Tongue (tissue), 1 donor: ENCODE measurements at regions not wholly inside any gene's neighbourhood (a gene's known extent, or its start where the extent isn't known, plus 50 kb on each side); places are given as distances from the start of the nearest gene placed in this dataset.
A peak's percentile ranks its signal among the peaks of the same experiment; 100 is the strongest.

Source experiments
- DNase-seq: peaks from one replicate; pipeline ENCODE4 v3.0.0-alpha.2; 2015

DNA sequence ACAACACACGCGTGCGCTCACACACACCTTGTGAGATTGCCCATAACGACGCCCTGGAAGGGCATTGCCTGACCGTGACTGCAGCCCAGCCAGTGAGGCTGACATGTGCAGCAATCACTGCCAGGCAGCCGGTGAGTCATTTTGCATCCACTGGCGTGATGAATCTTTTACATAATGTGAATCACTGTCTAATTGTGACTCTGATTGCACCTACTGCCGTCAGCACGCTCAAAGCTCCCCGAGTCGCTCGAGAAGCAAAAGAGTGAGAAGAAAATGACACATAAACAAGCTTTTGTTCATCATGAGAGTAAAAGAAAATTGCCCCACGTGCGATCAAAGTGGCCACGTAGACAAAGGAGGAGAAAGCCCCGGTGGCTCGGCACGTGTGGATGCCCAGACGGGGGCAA is 117.4 kb upstream of the PFKP start:
- DNase-seq, result no peak

DNA sequence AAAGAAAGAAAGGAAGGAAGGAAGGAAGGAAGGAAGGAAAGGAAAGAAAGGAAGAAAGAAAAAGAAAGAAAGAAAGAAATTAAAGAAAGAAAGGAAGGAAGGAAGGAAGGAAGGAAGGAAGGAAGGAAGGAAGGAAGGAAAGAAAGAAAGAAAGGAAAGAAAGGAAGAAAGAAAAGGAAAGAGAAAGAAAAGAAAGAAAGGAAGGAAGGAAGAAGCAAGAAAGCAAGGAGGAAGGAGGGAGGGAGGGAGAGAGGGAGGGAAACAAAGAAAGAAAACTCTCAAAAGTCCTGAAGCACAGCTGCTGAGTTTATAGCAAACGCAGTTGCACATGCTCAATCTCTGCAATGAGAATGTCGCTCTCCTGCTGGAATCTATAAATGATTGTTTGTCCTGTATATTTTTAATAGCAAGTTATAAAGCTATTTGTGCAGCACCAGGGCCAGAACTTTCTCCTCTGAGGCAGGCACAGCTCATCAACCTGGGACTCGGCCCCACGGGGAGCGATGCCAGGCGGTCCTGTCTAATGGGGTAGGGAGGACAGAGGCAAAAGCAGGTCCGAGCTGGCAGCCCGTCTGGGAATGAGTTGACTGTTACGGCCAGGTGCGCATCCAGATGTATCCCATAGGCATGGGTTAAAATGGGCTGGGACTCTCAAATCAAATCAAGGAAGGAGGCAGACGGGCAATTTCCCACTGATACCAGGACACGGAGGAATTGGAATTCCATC is 118.0 kb upstream of the PFKP start:
- DNase-seq, result no peak

DNA sequence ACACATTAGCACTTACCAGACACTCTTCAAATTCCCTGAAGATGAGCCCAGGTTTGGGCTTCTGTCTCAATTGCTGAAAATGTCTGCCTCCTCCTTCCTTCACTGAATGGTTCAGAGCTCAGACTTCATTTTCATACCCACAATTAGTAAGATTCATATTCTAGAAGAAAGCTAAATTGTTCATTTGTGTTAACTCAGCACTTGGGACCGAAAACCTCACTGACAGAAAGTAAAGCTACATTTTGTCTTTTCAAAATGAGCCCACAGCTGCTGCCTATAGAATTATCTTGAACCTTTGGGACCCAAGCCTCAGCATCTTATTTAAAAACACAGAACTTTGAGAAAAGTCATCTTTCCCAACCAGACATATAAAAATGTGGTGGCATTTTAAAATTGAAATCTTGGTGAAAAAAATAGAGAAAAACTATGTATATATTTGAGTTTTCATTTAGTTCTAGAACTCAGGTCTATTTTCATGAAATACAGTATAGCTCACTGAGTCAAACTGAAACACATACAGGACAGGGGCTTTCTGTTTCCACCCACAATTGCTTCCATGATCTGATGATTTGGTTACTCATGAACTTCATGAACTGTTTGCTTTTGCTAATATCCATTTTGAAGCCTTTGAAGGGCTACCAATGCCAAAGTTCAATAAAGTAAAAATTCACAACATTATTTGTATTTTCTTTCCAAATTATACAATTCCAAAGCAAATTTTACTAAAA is 119.1 kb upstream of the PFKP start:
- no peak for DNase-seq

DNA sequence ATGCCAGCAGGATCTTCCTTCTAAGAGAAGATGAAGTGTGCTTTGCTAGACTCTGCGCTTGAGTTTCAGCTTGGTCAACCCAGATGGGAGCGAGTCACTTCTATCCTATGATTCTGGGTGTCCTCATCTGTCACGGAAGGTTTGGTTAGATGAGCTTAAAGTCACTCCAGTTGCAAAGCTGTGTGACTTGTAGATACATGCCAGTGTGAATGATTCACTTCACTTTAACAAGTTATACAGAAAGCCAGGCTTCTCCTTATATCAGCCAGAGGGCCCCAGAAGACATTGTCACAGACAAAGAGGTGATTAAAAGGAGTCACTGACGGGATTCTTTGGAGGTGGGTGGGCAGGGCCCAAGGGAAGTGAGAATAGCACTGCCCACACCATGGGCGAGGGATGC is 122.6 kb upstream of the PFKP start:
- no peak for DNase-seq

DNA sequence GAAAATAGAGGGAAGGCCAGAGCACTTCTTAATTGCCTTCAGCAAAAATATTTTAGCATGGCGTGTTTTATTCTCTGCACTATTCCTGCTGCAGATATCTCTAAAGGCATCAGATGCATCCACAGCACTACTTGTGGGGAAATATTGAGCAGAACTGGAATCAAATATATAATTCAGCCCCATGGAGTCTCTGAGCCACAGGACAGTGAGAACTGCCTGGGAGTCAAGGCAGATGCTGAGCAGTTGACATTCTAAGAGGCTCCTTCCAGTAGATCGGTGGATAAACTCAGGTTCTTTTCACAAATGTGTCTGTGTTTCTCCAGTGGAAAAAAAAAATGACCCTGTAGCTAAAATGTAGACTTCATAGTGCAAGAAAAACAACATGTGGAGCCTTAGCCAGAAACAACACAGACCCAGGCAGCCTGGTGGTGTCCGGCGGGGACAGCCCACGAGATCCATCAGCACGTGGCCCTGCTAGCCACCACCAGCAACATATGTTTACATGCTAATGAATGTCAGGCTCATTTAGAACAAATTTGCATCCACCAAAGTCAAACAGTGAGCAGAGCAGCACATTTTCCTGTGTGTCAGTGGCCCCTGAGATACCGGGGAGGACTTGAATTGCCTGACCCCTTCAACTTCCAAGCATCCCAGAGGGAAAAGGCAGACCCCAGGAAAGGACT is 123.3 kb upstream of the PFKP start:
- DNase-seq, result no peak

DNA sequence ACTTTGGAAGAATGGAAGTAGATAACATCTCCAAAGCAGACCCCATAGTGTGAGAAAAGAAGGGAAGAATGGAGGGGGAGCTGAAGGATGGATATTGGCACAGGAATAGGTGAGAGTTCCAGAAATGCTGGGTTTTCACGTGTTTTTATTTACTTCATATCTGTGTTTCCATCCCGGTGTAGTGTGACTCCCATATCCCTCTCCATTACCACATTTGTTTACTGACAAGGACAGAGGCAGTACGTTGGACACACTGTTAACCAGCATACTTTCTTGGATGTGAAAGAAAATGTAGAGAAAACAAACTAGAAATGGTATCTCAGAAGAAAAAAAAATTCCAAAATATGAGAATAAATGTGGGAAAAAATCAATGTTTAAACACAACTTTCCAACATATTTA is 124.4 kb upstream of the PFKP start:
- DNase-seq, result no peak

DNA sequence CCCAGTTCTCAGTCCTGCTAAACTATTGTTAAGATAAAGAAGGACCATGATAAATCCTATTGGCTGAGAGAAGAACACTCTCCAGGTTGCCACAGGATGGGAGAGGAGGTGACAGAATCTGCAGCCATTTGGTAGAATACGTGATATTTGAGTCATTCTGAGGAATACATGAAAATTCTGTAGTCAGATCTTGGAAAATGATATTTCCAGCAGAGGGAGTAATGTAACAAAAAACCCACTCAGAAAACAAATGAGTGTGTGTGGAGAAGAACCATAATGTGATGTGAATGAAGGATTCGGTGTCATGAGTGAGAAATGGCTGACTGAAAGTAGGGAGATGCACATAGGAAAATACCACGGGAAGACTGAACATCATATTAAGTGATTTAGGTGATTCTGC is 128.5 kb upstream of the PFKP start:
- DNase-seq, result no peak

DNA sequence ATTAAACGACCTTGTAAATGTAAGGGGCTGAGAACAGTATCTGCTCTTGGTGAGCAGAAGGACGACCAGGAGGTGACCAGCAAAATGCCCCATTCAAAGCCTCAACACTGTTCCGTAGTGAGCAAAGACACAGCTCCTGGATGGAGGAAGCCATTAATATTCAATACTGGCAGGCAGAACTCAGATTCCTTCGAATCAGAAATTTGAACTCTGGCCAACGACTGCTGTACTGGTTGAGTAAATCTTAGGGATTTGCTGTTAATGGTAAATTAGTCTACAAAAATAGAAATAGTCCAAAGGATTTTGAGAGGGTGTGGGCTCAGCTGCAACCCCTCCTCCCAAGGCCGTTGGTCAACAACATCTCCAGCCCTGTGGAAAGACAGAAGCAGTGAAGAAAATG is 130.5 kb upstream of the PFKP start:
- DNase-seq, result peak; percentile 38

DNA sequence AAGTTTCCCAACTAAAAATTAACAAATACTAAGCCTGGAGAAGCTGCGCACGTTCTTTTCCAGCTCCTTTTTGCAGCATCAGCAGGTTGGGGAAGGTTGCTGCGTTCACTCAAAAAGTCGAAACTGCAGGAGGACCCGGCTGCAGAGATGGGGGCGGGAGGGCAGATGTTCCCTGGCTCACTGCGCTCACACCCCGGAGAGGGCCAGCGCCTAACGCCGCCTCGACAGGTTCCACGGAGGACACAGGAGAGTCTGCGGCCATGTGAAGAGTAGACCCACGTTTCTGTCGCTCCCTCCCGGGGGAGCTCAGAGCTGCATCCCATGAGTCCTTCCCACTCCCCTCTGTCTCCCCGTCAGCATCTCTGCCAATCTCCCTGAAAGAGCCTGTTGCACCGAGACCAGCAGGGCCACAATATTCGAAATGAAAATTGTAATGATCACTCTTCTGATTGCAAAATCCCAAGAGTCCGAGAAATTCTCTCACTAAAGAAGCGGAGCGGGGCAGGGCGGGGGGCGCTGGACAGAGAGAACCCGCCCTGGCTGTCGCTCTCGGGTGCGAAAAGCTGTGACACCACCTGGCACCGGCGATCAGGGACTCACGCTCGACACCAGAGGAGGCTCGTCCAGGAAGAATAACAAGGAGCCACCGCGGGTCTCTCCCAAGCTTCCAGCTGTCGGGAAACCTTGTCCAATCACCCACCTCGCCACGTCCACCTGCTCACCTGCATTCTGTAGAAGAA is 131.5 kb upstream of the PFKP start:
- DNase-seq, result no peak

DNA sequence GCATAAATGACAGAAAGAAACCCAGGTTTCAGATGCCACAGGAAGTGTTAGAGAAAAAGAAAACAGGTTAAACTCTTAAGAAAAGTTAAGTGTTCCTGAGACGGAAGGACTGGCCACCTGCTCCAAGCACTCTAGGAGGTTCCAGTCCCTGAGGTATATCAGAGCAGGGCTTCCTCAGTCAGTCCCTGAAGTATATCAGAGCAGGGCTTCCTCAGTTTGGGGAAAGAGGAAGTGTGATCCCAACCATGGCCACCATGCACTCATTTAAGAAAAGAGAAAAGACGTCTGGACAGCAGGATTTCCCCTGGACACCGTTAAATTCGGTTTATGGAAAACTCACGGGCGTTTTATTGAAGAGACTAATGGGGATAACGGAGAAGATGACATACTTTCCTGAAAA is 133.4 kb upstream of the PFKP start:
- no peak for DNase-seq

DNA sequence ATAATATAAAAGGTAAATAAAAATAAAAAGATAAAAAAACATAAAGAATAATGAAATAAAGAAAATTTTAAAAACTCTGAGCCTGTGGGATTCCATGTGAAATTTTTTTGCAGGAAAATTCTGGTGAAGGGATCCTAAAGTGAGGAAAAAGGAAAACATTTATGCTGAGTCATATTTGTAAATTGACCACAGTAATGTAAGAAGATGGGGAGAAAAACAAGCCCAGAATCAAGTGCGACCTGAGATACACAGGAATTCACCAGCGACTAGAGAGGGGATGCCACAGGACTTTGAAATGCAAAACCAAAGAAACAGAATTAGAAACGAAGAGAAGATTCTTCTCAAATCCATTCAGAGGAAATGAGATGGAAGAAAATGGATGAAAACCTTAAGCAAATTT is 133.8 kb upstream of the PFKP start:
- no peak for DNase-seq

DNA sequence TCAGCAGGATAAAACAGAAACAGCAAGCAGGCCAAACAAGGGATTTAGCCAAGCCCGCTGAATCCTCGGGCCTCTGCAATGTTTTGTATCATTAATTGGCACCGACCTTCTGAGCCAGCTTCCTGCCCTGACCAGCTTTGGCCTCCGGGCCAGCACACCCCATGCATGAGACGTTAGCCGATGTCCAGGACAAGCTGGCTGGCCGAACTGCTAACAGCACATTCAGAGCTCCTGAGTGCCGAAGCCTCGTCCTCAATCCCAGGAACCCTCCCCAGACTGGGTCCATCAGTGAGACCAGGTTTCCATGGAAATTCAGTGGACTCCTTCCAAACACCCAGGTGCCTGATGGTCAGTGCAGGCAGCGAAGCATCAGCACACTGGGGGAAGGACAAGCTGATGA is 134.3 kb upstream of the PFKP start:
- no peak for DNase-seq

DNA sequence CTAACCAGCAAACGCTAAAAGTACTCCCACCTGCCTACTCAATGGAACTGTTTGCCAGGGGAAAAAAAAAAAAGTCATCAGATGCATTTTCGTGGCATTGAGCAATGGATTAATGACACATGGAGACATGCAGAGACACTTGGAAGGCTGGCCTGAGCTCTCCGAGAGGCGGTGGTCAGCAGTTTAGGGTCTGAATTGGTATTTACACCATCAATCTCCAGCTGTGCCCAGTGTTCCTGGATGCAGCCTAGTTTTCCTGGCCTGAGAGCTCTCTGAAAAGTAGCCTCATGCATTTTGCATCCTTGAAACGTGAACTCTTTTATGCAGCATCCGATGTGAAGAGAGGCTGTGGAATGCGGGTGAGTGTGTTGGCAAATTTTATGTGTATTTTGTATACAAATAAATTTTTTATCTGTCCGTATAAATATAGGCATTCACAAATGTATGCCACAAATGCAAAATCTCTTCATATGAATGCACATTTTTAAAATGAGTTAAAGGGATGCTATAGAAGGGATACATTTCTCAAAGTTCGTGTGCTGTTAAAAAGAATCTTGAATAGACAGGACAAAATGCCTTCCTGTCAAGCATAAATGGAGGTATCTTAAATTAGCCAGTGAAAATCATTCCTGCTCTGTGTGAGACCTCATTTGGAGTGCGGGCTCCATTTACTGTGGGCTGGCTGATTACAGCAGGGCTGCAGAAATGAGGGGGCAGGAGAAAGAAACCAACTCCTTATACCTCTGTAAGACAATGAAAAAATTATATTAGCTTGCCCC is 137.7 kb upstream of the PFKP start:
- DNase-seq, result no peak

DNA sequence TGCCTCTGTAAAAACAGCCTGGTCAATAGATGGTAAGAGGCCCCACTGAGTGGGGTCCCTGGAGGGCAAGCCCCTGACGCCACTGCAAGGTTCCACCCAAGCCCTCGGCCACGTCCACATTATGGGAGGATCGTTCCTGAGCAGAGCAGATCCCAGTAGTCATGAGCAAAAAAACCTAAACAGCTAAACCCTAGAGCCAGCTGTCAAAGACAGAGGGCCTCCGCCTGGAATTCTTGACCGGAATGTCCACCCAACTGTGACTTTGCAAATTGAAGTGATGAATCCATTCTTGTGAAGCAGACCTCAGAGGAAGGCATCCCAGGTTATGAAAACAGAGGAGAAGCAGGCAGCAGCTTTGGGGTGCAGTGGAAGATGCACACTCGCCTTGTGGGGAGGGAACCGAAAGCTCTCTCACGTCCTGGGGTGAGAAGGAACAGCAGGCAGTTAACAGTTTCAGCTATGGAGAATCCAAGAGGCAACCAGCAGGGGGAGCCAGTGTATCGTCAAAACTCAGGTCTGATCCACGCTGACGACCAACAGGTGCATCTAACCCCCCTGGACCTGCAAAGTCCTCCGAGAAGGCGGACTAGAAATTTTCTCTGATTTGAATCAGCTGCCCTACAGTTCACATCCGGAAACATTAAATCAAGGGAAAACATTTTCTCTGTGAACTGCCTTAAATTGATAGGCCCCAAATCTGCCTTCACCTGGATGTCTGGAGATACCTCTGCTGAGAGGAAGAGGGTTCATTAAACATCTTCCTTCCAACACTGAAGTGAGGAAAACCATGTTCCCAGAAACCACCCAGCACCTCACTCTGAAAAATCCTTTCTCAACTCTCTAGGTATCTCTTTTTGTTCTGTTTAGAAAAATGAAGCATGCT is 139.1 kb upstream of the PFKP start:
- DNase-seq, result peak; percentile 79

DNA sequence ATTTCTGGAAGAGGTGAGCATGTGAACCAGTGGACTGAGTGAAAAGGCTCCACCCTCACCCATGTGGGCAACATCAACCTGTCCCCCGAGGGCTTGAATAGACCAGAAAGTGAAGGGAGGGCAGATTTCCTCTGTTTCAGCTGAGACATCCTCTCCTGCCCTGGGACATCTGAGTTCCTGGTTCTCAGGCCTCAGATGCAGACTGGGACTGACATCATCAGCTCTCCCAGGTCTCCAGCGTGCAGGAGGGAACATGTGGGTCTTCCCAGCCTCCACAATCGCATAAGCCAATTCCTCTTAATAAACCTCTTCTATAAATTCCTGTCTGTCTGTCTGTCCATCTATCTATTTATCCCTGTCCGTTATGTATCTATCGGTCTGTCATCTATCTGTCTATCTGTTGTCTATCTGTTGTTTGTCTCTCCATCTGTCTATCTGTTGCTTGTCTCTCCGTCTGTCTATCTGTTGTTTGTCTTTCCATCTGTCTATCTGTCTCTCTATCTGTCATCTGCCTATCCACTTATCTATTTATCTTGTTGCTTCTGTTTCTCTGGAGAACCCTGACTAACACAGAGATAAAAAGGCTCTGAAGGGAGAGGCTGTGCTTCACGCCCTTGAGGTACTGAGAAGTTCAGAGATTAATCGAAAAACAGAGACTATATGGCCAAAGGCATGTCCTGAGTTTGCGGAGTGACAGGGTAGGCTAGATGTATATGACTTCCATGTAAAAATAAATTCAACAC is 140.3 kb upstream of the PFKP start:
- DNase-seq, result no peak

DNA sequence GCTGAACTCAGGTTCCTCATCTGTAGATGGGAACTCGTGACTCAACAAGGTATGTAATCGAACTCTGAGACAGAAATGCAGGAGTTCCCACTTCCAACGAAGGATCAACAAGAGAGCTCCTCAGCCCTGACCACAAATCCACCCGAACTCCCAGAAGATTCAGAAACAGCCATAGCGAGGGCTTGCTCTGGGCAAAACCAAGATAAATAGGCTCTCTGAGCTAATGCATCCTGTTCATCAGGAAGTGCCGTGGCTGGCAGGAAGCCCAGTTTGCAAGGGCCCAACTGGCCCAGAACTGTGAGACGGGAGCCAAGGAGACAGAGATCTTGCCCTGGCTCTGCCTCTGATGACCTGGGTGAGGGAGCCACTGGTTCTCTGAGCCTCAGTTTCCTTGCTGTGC is 141.7 kb upstream of the PFKP start:
- DNase-seq, result no peak

DNA sequence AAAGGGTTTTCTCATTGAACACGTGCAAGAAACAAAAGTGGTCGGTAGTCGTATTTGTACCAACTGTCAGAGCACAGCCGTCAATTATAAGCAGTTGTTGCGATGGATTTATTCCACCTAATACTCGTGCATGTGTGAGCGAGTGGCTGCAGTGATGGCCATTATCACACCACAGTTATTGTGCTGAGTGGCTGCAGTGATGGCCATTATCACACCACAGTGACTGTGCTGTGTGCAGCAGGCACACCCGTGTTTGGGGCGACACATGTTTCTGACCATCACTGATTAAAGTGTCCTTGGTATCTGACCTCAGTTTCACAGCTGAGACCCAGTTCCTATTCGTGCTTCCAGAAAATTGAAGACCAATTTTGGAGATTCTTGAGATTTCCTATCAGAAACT is 142.9 kb upstream of the PFKP start:
- no peak for DNase-seq

DNA sequence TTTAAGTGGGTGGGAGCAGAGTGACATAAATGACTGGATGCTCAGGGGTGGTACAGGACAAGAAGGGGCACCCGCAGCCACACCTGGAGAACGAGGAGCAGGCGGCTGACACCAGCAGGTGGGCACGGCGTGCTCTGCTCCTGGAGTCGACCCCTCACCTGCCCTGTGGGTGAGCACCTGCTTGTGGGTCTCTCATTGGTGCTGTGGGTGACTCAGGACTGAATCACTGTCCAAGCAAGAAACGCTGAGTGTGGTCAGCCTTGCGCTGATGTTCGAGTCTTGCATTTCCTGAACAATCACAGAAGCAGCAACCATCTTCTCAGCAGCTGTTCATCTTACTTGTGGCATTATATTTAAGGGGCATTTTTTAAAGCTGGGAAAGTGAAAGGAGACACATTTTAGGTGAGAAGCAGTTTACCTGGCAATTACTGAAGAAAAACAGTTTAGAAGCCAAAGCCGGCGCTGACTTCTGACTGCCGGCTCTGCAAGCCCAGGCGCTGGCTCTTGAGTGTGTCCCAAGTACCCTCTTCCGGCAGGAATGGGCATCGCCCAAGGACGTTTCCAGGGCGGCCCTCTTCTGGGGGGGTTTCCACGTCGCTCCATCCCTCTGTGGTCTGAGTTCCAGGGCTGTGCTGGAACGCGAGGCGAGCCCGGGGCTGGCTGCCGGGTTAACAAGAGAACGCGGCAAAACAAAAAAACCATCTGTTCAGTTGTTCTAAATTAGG is 145.2 kb upstream of the PFKP start:
- DNase-seq, result no peak

DNA sequence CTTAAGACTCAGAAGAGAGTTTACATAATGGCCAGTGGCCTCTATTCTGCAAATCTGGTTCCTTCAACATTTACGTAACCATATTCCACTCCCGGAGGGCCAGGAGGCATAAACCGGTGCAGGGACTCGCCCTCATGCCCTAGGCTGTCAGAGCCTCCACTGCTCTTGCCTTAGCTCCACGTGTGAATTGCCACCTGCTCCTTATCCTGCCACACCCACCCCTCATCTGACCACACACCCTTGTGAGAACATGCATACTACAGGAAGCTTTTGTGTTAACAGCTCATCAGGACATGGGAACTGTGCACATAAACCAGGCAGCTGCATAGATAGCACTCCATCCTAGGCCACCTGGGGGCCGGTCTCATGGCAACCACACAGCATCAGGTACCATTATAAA is 146.7 kb upstream of the PFKP start:
- no peak for DNase-seq

DNA sequence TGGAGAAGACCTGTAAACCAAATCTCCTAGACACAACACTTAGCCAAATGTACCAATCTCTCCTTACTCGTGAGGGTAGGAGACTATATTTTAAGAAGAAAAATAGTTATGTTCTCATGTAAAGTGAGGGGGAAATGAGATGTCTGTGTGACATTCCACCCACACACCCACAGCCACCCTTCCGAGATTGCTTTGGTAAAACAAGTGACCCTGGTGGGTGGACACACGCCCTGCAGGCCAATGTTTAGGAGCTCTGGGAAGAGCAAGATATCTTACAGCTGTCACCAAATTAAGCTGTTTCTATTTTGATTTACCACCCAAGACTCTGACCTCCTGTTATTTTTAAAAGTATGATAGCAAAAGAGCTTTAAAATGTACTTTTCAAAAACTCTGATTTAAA is 147.2 kb upstream of the PFKP start:
- no peak for DNase-seq
